Nephron (organoid): ENCODE measurements at regions not wholly inside any gene's neighbourhood (a gene's known extent, or its start where the extent isn't known, plus 50 kb on each side); places are given as distances from the start of the nearest gene placed in this dataset.

ENCODE experiments used
- H3K27ac Mint-ChIP-seq, 3 experiments: 2 replicates each; pipeline ENCODE4 v1.8.0; 2020; ENCODE audit warnings: mixed read lengths in 3 of 3, mild to moderate bottlenecking in 2 of 3, moderate library complexity in 1 of 3
- H3K27me3 Mint-ChIP-seq: 2 replicates; pipeline ENCODE4 v1.8.0; 2021; ENCODE audit warnings: low read depth, mild to moderate bottlenecking, moderate library complexity, mixed read lengths
- H3K36me3 Mint-ChIP-seq: 2 replicates; pipeline ENCODE4 v1.8.0; 2020; ENCODE audit warnings: low read depth, mixed read lengths
- H3K4me1 Mint-ChIP-seq: 2 replicates; pipeline ENCODE4 v1.8.0; 2020; ENCODE audit warnings: mixed read lengths
- H3K4me3 Mint-ChIP-seq, 3 experiments: 2 replicates each; pipeline ENCODE4 v1.8.0; 2020; ENCODE audit warnings: mild to moderate bottlenecking in 3 of 3, mixed read lengths in 3 of 3, moderate library complexity in 2 of 3
- H3K9me3 Mint-ChIP-seq: 2 replicates; pipeline ENCODE4 v1.8.0; 2020; ENCODE audit warnings: mixed read lengths
- TF ChIP-seq, protein P1 (sequence below), 3 experiments: fragments of 200-600 bp; sonication (generic); IDR thresholded peaks; one replicate each; pipeline ENCODE4 v1.5.0; 2021; ENCODE audit warnings: antibody characterized with exemption in 3 of 3; ENCODE audit not compliant: unreplicated experiment in 3 of 3

GRCh38 chr12:72189266-72189665 is 82.9 kb upstream of the TRHDE start:
- no peaks in the 10 kb centered on the region for H3K27me3 Mint-ChIP-seq
- peaks cover 3% of the 10 kb centered on the region for H3K9me3 Mint-ChIP-seq
- H3K4me1 Mint-ChIP-seq: no peaks in the 10 kb centered on the region
- TF ChIP-seq, protein P1, sequence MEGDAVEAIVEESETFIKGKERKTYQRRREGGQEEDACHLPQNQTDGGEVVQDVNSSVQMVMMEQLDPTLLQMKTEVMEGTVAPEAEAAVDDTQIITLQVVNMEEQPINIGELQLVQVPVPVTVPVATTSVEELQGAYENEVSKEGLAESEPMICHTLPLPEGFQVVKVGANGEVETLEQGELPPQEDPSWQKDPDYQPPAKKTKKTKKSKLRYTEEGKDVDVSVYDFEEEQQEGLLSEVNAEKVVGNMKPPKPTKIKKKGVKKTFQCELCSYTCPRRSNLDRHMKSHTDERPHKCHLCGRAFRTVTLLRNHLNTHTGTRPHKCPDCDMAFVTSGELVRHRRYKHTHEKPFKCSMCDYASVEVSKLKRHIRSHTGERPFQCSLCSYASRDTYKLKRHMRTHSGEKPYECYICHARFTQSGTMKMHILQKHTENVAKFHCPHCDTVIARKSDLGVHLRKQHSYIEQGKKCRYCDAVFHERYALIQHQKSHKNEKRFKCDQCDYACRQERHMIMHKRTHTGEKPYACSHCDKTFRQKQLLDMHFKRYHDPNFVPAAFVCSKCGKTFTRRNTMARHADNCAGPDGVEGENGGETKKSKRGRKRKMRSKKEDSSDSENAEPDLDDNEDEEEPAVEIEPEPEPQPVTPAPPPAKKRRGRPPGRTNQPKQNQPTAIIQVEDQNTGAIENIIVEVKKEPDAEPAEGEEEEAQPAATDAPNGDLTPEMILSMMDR (IDR thresholded peaks at IDR 0.05; ENCODE audit: unreplicated experiment in 3 of 3): no peak
- no peaks in the 10 kb centered on the region for H3K36me3 Mint-ChIP-seq
- no peak overlapping the region for H3K4me3 Mint-ChIP-seq
- no peak overlapping the region for H3K27ac Mint-ChIP-seq

DNA sequence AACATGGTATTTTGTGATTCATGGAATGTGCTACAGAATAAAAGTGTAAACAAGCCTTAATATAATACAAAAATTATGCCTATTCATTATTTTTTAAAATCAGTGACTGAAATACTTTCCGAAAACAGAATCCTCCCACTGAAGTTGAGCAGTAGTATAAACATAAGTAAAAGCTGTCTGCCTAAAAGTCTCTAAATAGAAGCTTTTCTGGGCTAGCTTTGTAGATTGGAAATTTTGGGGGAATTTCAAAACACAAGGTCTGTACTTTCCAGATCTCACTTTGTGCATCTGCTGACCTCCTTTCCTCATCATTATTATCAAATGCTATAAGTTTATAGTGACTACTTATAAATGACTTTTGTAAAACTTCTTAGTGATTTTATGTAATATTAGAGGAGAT is 80.4 kb upstream of the TRHDE start:
- TF ChIP-seq, protein P1 (IDR thresholded peaks at IDR 0.05; ENCODE audit: unreplicated experiment in 3 of 3): no peak
- no peak overlapping the region for H3K27ac Mint-ChIP-seq
- no peaks in the 10 kb centered on the region for H3K4me1 Mint-ChIP-seq
- H3K36me3 Mint-ChIP-seq: no peaks in the 10 kb centered on the region
- H3K9me3 Mint-ChIP-seq: peaks cover 4% of the 10 kb centered on the region
- no peaks in the 10 kb centered on the region for H3K27me3 Mint-ChIP-seq
- no peak overlapping the region for H3K4me3 Mint-ChIP-seq

- TF ChIP-seq, protein P1 (IDR thresholded peaks at IDR 0.05; ENCODE audit: unreplicated experiment in 3 of 3): no peak
- H3K36me3 Mint-ChIP-seq: no peaks in the 10 kb centered on the region
- peaks cover 4% of the 10 kb centered on the region for H3K27me3 Mint-ChIP-seq
- no peak overlapping the region for H3K27ac Mint-ChIP-seq
- H3K4me3 Mint-ChIP-seq: no peak overlapping the region
- peaks cover 6% of the 10 kb centered on the region for H3K9me3 Mint-ChIP-seq
- H3K4me1 Mint-ChIP-seq: no peaks in the 10 kb centered on the region
Observed at GRCh38 chr12:72197790-72198189, 74.4 kb upstream of the TRHDE start.

DNA sequence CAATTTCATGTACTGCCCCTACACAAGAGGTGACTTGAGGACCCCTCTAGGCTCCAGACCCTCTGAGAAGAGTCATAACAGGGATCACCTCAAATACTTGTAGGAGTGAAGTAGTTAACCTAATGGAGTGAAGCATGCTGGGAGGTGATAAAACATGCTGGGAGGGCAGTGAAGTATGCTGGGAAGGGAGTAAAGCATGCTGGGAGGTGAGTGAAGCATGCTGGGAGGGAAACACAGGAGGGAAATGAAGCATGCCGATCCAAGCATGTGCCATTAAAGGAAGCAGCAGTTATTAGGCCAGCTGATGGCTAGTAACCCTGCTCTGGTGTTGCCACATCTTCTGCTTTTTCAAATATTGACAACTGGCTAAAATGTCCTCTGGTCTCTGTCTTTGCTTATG is 70.7 kb upstream of the TRHDE start:
- Mint-ChIP-seq H3K36me3 (no peaks in the 10 kb centered on the region), H3K27me3 (peaks cover 4% of the 10 kb centered on the region), H3K4me3 (no peak overlapping the region), H3K9me3 (peaks cover 3% of the 10 kb centered on the region), H3K4me1 (no peaks in the 10 kb centered on the region), H3K27ac (no peak overlapping the region)
- TF ChIP-seq, protein P1 (IDR thresholded peaks at IDR 0.05; ENCODE audit: unreplicated experiment in 3 of 3): no peak

DNA sequence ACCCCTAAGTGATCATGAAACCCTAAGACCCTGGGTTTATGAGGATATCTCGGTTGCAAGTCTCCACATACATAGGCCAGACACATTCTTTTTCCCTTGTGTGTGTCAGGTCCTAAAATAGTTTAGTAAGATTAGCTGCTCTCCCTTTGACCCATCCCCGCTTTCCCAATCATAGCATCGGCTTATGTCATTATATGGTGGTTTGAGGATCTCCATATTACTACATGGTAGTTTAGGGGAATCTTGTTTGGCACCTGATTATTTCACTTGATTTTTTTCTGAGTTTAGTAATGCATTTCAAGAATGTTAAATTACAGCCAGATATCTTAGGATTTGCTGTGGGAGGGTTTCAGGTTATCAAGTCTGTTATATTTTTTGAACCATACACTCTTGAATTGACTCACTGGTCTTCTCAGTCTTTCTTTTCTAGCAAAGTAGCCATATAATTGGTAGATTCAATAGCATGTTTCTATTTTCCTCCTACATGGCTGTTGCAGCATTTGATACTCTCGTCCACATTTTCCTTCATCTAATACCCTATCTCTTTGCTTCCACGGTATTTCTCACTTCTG is 68.3 kb upstream of the TRHDE start:
- Mint-ChIP-seq H3K27me3 (peaks cover under 1% of the 10 kb centered on the region), H3K4me1 (peaks cover 10% of the 10 kb centered on the region), H3K9me3 (no peaks in the 10 kb centered on the region), H3K4me3 (no peak overlapping the region), H3K27ac (no peak overlapping the region), H3K36me3 (no peaks in the 10 kb centered on the region)
- TF ChIP-seq, protein P1 (IDR thresholded peaks at IDR 0.05; ENCODE audit: unreplicated experiment in 3 of 3): no peak

DNA sequence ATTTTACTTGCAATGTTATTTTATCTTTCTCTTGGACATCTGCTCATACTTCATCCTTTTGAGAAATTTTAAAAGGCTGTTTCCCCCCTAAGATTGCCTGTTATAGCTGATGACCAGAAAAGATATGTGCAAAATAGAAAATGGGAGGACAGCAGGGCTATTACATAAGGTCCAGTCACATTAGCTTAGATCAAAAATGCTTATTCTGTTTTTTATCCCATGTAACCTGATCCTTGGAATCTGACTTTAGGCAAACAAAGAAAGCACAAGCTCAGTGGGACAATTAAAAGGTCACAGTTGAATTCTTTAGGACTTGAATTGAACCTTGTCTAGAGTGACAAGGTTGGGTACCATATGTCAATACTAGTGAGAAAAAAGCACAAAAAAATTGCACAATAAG is 65.1 kb upstream of the TRHDE start:
- TF ChIP-seq, protein P1 (IDR thresholded peaks at IDR 0.05; ENCODE audit: unreplicated experiment in 3 of 3): no peak
- H3K4me3 Mint-ChIP-seq: no peak overlapping the region
- no peaks in the 10 kb centered on the region for H3K9me3 Mint-ChIP-seq
- H3K4me1 Mint-ChIP-seq: peaks cover 19% of the 10 kb centered on the region
- peak overlapping the region in 2 of 3 experiments; percentile 12 to 67 for H3K27ac Mint-ChIP-seq
- H3K27me3 Mint-ChIP-seq: no peaks in the 10 kb centered on the region
- H3K36me3 Mint-ChIP-seq: no peaks in the 10 kb centered on the region
